OCI-LY3 (cell line): ENCODE measurements at regions not wholly inside any gene's neighbourhood (a gene's known extent, or its start where the extent isn't known, plus 50 kb on each side); places are given as distances from the start of the nearest gene placed in this dataset.

Experiments
- H2AFZ ChIP-seq: fragments of 200-600, 300-600 bp; shearing (Covaris generic); 2 replicates; pipeline ENCODE4 v1.6.0; 2014; ENCODE audit warnings: antibody characterized with exemption, low read depth, low read length
- H3K27ac ChIP-seq: fragments of 200-600, 300-600 bp; sonication (generic); 2 replicates; pipeline ENCODE4 v1.5.1; 2014; ENCODE audit warnings: mild to moderate bottlenecking, low read length, moderate library complexity, mixed read lengths
- H3K27me3 ChIP-seq: fragments of 200-600, 300-600 bp; sonication (generic); 2 replicates; pipeline ENCODE4 v1.6.1; 2014; ENCODE audit warnings: low read depth, low read length, mixed read lengths
- H3K36me3 ChIP-seq: fragments of 200-600, 300-600 bp; sonication (generic); replicated peaks from 2 replicates; pipeline ENCODE3; 2014; ENCODE audit warnings: low read depth, low read length, mixed read lengths
- H3K4me1 ChIP-seq: fragments of 300-600, 200-600 bp; sonication (generic); 2 replicates; pipeline ENCODE4 v1.6.1; 2014; ENCODE audit warnings: low read length, mixed read lengths
- H3K4me2 ChIP-seq: fragments of 200-600, 300-600 bp; sonication (generic); 2 replicates; pipeline ENCODE4 v1.6.1; 2014; ENCODE audit warnings: low read length, mixed read lengths
- H3K4me3 ChIP-seq: fragments of 300-600, 200-600 bp; sonication (generic); 2 replicates; pipeline ENCODE4 v1.5.1; 2014; ENCODE audit warnings: antibody characterized with exemption, mild to moderate bottlenecking, low read length, moderate library complexity
- H3K79me2 ChIP-seq: fragments of 300-600, 200-600 bp; shearing (Covaris generic); 2 replicates; pipeline ENCODE4 v1.6.1; 2014; ENCODE audit warnings: mild to moderate bottlenecking, low read length, mixed read lengths
- H3K9ac ChIP-seq: fragments of 300-600, 200-600 bp; shearing (Covaris generic); 2 replicates; pipeline ENCODE4 v1.6.0; 2014; ENCODE audit warnings: mild to moderate bottlenecking, low read length, moderate library complexity
- H3K9me3 ChIP-seq: fragments of 200-600, 300-600 bp; shearing (Covaris generic); 2 replicates; pipeline ENCODE4 v1.6.1; 2014; ENCODE audit warnings: low read length, mixed read lengths; ENCODE audit not compliant: insufficient read depth
- H4K20me1 ChIP-seq: fragments of 200-600, 300-600 bp; sonication (generic); 2 replicates; pipeline ENCODE4 v1.6.1; 2016; ENCODE audit warnings: low read length, mixed read lengths; ENCODE audit not compliant: insufficient read depth
- EZH2phosphoT487 ChIP-seq: fragments of 200-600 bp; shearing (Covaris generic); IDR thresholded peaks from 2 replicates; pipeline ENCODE4 v1.6.1; 2018; ENCODE audit warnings: antibody characterized with exemption, mixed run types, low read depth
- TF ChIP-seq, protein P1 (sequence below): fragments of 200-600, 300-600 bp; sonication (generic); IDR thresholded peaks from 2 replicates; pipeline ENCODE4 v1.5.1; 2014; ENCODE audit warnings: antibody characterized with exemption, low read length, low read depth

DNA sequence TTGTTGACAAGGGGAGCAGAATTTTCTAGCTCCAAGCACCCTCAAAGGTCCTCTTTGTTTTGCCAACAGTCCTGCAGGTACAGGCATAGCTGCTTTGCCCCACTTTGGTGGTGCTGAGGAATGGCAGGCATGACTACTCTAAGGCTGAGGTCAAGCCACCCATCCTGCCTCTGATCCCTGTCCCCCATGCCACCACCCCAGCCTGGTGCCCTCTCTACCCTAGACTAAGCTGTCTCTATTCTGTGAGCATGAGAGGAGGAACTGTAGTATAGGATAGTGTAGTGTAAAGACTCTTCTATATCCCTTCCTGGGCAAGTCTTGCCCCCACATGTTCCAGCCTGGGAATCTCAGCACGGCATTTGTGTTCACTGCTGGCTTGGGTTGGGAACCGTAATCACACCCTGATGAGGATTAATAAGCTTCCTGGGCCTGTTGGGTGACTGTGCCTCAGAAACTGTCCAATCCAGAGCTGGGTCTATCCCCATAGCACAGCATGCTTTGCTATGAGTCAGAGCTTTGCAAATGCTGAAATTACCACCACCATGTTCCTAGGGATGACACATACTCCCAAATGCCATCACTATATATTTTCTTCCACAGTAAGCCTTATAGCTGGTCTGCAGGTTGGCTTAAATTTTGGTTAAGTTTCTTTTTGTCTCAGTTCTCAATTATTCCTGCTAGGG lies 105.7 kb upstream of the PPP2R5A start:
- H4K20me1 ChIP-seq, result no peaks in the 10 kb centered on the region
- TF ChIP-seq, protein P1, sequence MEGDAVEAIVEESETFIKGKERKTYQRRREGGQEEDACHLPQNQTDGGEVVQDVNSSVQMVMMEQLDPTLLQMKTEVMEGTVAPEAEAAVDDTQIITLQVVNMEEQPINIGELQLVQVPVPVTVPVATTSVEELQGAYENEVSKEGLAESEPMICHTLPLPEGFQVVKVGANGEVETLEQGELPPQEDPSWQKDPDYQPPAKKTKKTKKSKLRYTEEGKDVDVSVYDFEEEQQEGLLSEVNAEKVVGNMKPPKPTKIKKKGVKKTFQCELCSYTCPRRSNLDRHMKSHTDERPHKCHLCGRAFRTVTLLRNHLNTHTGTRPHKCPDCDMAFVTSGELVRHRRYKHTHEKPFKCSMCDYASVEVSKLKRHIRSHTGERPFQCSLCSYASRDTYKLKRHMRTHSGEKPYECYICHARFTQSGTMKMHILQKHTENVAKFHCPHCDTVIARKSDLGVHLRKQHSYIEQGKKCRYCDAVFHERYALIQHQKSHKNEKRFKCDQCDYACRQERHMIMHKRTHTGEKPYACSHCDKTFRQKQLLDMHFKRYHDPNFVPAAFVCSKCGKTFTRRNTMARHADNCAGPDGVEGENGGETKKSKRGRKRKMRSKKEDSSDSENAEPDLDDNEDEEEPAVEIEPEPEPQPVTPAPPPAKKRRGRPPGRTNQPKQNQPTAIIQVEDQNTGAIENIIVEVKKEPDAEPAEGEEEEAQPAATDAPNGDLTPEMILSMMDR, result no peak
- TF ChIP-seq EZH2phosphoT487, result no peak
- H3K27me3 ChIP-seq, result peaks cover 4% of the 10 kb centered on the region; the same call in 1 of the 2 replicates
- H3K79me2 ChIP-seq, result no peaks in the 10 kb centered on the region
- H3K36me3 ChIP-seq, result no peaks in the 10 kb centered on the region
- H2AFZ ChIP-seq, result no peak overlapping the region
- H3K4me2 ChIP-seq, result no peak overlapping the region
- H3K9ac ChIP-seq, result no peak overlapping the region
- H3K4me1 ChIP-seq, result no peaks in the 10 kb centered on the region
- no peak overlapping the region for H3K27ac ChIP-seq
- no peak overlapping the region for H3K4me3 ChIP-seq
- no peaks in the 10 kb centered on the region for H3K9me3 ChIP-seq

- H3K36me3 ChIP-seq, result no peaks in the 10 kb centered on the region
- H3K9ac ChIP-seq, result no peak overlapping the region
- H2AFZ ChIP-seq, result no peak overlapping the region
- H3K9me3 ChIP-seq, result no peaks in the 10 kb centered on the region
- H3K4me2 ChIP-seq, result no peak overlapping the region
- no peaks in the 10 kb centered on the region for H4K20me1 ChIP-seq
- peaks cover 1% of the 10 kb centered on the region for H3K4me1 ChIP-seq
- peaks cover 4% of the 10 kb centered on the region; the same call in 1 of the 2 replicates for H3K27me3 ChIP-seq
- H3K4me3 ChIP-seq, result no peak overlapping the region
- TF ChIP-seq, protein P1, result no peak
- no peak for TF ChIP-seq EZH2phosphoT487
- H3K79me2 ChIP-seq, result no peaks in the 10 kb centered on the region
- no peak overlapping the region for H3K27ac ChIP-seq
Observed at GRCh38 chr1:212181015-212181882, 104.0 kb upstream of the PPP2R5A start.

- Histone ChIP-seq H3K4me1 (peaks cover 10% of the 10 kb centered on the region), H3K27ac (no peak overlapping the region), H3K9ac (no peak overlapping the region), H3K27me3 (peaks cover 4% of the 10 kb centered on the region; the same call in 1 of the 2 replicates), H3K4me2 (no peak overlapping the region), H3K36me3 (no peaks in the 10 kb centered on the region), H2AFZ (no peak overlapping the region), H3K79me2 (no peaks in the 10 kb centered on the region), H3K4me3 (no peak overlapping the region), H3K9me3 (no peaks in the 10 kb centered on the region), H4K20me1 (no peaks in the 10 kb centered on the region)
- TF ChIP-seq, protein P1, result no peak
- TF ChIP-seq EZH2phosphoT487, result no peak
Observed at GRCh38 chr1:212182171-212182570, 103.0 kb upstream of the PPP2R5A start.

DNA sequence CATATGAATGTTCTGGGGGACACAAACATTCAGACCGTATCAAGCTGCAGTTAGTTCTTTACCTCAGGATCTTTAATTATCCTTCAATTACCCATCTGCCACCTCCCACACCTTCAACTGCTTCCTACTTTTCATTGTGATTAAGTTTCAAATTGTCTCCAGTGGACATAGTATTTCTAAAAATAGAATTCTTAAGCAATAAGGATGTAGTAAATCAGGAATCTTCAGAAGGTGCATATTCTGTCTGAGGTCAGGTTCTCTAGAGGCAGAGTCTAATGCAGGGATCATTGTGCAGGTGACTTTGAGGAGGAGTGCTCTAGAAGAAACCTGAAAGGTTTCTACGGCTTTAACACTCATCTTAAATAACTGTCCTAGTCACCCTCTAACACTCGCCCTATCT lies 102.6 kb upstream of the PPP2R5A start:
- H3K4me3 ChIP-seq, result no peak overlapping the region
- H3K4me2 ChIP-seq, result no peak overlapping the region
- H2AFZ ChIP-seq, result no peak overlapping the region
- H3K9me3 ChIP-seq, result no peaks in the 10 kb centered on the region
- no peaks in the 10 kb centered on the region for H3K79me2 ChIP-seq
- H3K9ac ChIP-seq, result no peak overlapping the region
- H3K36me3 ChIP-seq, result no peaks in the 10 kb centered on the region
- TF ChIP-seq, protein P1, result no peak
- no peak for TF ChIP-seq EZH2phosphoT487
- peaks cover 4% of the 10 kb centered on the region; the same call in 1 of the 2 replicates for H3K27me3 ChIP-seq
- no peak overlapping the region for H3K27ac ChIP-seq
- H3K4me1 ChIP-seq, result peaks cover 11% of the 10 kb centered on the region
- no peaks in the 10 kb centered on the region for H4K20me1 ChIP-seq
